Activated naive CD4-positive, alpha-beta T cell treated with Interleukin-2 at 50 U/mL for 16 hours (primary cell): ENCODE measurements at regions not wholly inside any gene's neighbourhood (a gene's known extent, or its start where the extent isn't known, plus 50 kb on each side); places are given as distances from the start of the nearest gene placed in this dataset.
"Not testable (repeated sequence)": the region's sequence is repeated elsewhere in the genome, so short reads cannot be mapped to it uniquely, and the experiment has no call there.

Source experiments
- DNase-seq: peaks from one replicate; pipeline ENCODE4 v3.0.0-alpha.2; 2020

- DNase-seq, result no peak
Observed at GRCh38 chr5:147085409-147085808, 149.4 kb upstream of the STK32A start.

- DNase-seq, result no peak
Observed at GRCh38 chr5:147092044-147092443, 142.8 kb upstream of the STK32A start.

GRCh38 chr5:147093138-147093537 lies 141.7 kb upstream of the STK32A start:
- no peak for DNase-seq

GRCh38 chr5:147095740-147096139 lies 139.1 kb upstream of the STK32A start:
- DNase-seq, result no peak

GRCh38 chr5:147098233-147098790 lies 136.5 kb upstream of the STK32A start:
- no peak for DNase-seq

GRCh38 chr5:147101659-147102369 lies 133.0 kb upstream of the STK32A start:
- DNase-seq, result no peak

- DNase-seq, result no peak
Observed at GRCh38 chr5:147112899-147113298, 121.9 kb upstream of the STK32A start.

GRCh38 chr5:147113967-147114366 lies 120.9 kb upstream of the STK32A start:
- DNase-seq, result no peak

- DNase-seq, result not testable (repeated sequence)
Observed at GRCh38 chr5:147139759-147140158, 95.1 kb upstream of the STK32A start.

- DNase-seq, result no peak
Observed at GRCh38 chr5:147140558-147140957, 94.3 kb upstream of the STK32A start.

GRCh38 chr5:147141580-147141979 lies 93.2 kb upstream of the STK32A start:
- DNase-seq, result not testable (repeated sequence)

GRCh38 chr5:147143215-147143614 lies 91.6 kb upstream of the STK32A start:
- no peak for DNase-seq

GRCh38 chr5:147145328-147145727 lies 89.5 kb upstream of the STK32A start:
- no peak for DNase-seq

- DNase-seq, result no peak
Observed at GRCh38 chr5:147148715-147149114, 86.1 kb upstream of the STK32A start.

- DNase-seq, result no peak
Observed at GRCh38 chr5:147152086-147152485, 82.7 kb upstream of the STK32A start.

- no peak for DNase-seq
Observed at GRCh38 chr5:147154809-147155208, 80.0 kb upstream of the STK32A start.

- no peak for DNase-seq
Observed at GRCh38 chr5:147156012-147156411, 78.8 kb upstream of the STK32A start.

- no peak for DNase-seq
Observed at GRCh38 chr5:147160902-147161700, 73.7 kb upstream of the STK32A start.

GRCh38 chr5:147162740-147163139 lies 72.1 kb upstream of the STK32A start:
- no peak for DNase-seq

GRCh38 chr5:147167529-147167928 lies 67.3 kb upstream of the STK32A start:
- no peak for DNase-seq

- DNase-seq, result no peak
Observed at GRCh38 chr5:147168578-147169327, 66.1 kb upstream of the STK32A start.

- no peak for DNase-seq
Observed at GRCh38 chr5:147169399-147169798, 65.4 kb upstream of the STK32A start.

- no peak for DNase-seq
Observed at GRCh38 chr5:147169901-147170300, 64.9 kb upstream of the STK32A start.
